MM.1S (cell line): ENCODE measurements at regions not wholly inside any gene's neighbourhood (a gene's known extent, or its start where the extent isn't known, plus 50 kb on each side); places are given as distances from the start of the nearest gene placed in this dataset.

Experiments
- DNase-seq: peaks from one replicate; pipeline ENCODE4 v3.0.0-alpha.2; 2015
- H2AFZ ChIP-seq: fragments of 300-600 bp; sonication (generic); 2 replicates; pipeline ENCODE4 v1.6.0; 2016; ENCODE audit warnings: antibody characterized with exemption, low read length
- H3F3A ChIP-seq: fragments of 300-600 bp; sonication (generic); 2 replicates; pipeline ENCODE4 v1.6.1; 2016; ENCODE audit warnings: mild to moderate bottlenecking, antibody characterized with exemption, low read length, moderate library complexity, mixed read lengths; ENCODE audit not compliant: insufficient read depth
- H3K27ac ChIP-seq: fragments of 300-600 bp; sonication (generic); 2 replicates; pipeline ENCODE4 v1.5.1; 2016; ENCODE audit warnings: mild to moderate bottlenecking, low read length
- H3K27me3 ChIP-seq: fragments of 300-600 bp; sonication (generic); replicated peaks from 2 replicates; pipeline ENCODE4 v1.6.0; 2016; ENCODE audit warnings: low read length; ENCODE audit not compliant: insufficient read depth
- H3K36me3 ChIP-seq: fragments of 300-600 bp; sonication (generic); replicated peaks from 2 replicates; pipeline ENCODE4 v1.6.1; 2016; ENCODE audit warnings: mild to moderate bottlenecking, low read length, mixed read lengths; ENCODE audit not compliant: insufficient read depth
- H3K4me1 ChIP-seq: fragments of 300-600 bp; sonication (generic); 2 replicates; pipeline ENCODE4 v1.6.1; 2016; ENCODE audit warnings: low read length, mixed read lengths
- H3K4me2 ChIP-seq: fragments of 300-600 bp; sonication (generic); 2 replicates; pipeline ENCODE4 v1.6.0; 2016; ENCODE audit warnings: low read depth, low read length
- H3K4me3 ChIP-seq: fragments of 300-600 bp; sonication (generic); 2 replicates; pipeline ENCODE4 v1.5.1; 2016; ENCODE audit warnings: low read length, mixed read lengths
- H3K79me2 ChIP-seq: fragments of 300-600 bp; sonication (generic); 2 replicates; pipeline ENCODE4 v1.6.1; 2016; ENCODE audit warnings: mixed run types, low read length, mixed read lengths
- H3K9ac ChIP-seq: fragments of 300-600 bp; sonication (generic); 2 replicates; pipeline ENCODE4 v1.6.1; 2016; ENCODE audit warnings: low read length, mixed read lengths
- H3K9me2 ChIP-seq: fragments of 300-600 bp; sonication (generic); replicated peaks from 2 replicates; pipeline ENCODE4 v1.6.1; 2016; ENCODE audit warnings: mild to moderate bottlenecking, low read length, mixed read lengths; ENCODE audit not compliant: insufficient read depth
- H3K9me3 ChIP-seq: fragments of 300-600 bp; sonication (generic); replicated peaks from 2 replicates; pipeline ENCODE4 v1.6.1; 2016; ENCODE audit warnings: mild to moderate bottlenecking, low read length, mixed read lengths; ENCODE audit not compliant: insufficient read depth
- H4K20me1 ChIP-seq: fragments of 300-600 bp; sonication (generic); 2 replicates; pipeline ENCODE4 v1.6.1; 2016; ENCODE audit warnings: mild to moderate bottlenecking, low read length, moderate library complexity, mixed read lengths; ENCODE audit not compliant: insufficient read depth
- EZH2 ChIP-seq: fragments of 300-600 bp; sonication (generic); optimal IDR thresholded peaks from 2 replicates; pipeline ENCODE3; 2017; ENCODE audit warnings: low read depth, mild to moderate bottlenecking, antibody characterized with exemption, low read length, mixed read lengths
- EZH2phosphoT487 ChIP-seq: fragments of 300-600 bp; sonication (generic); IDR thresholded peaks from 2 replicates; pipeline ENCODE4 v1.6.1; 2018; ENCODE audit warnings: antibody characterized with exemption, low read length
- TF ChIP-seq, protein P1 (sequence below): fragments of 300-600 bp; sonication (generic); IDR thresholded peaks from 2 replicates; pipeline ENCODE4 v1.5.1; 2016; ENCODE audit warnings: antibody characterized with exemption, low read length, mixed read lengths

DNA sequence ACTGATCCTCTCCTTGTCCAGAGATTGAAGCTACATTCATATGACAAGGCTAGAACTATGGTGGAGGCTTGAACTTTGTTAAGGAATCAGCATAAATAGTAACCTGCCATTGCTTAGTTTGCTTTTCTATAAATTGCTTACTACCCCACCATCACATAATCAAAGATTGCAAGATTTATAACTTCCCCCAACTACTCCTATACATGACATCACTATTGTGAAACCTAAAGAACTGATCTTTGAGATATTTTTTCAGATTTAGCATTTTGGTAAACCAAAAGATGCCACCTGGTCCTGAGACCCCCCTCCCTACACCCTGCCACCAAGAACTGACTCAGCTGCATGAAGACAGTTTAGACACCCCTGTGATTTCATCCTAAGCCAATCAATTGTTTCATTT lies 385.3 kb downstream of the CDC5L start:
- Histone ChIP-seq H3K9ac (no peak overlapping the region), H3K27ac (no peak overlapping the region), H3K4me2 (no peak overlapping the region), H3K4me1 (no peaks in the 10 kb centered on the region), H3F3A (no peaks in the 10 kb centered on the region), H3K79me2 (no peaks in the 10 kb centered on the region), H3K9me2 (no peaks in the 10 kb centered on the region), H3K27me3 (no peaks in the 10 kb centered on the region), H3K4me3 (no peak overlapping the region), H3K9me3 (no peaks in the 10 kb centered on the region), H4K20me1 (no peaks in the 10 kb centered on the region), H3K36me3 (no peaks in the 10 kb centered on the region), H2AFZ (no peak overlapping the region)
- TF ChIP-seq EZH2, result no peak
- TF ChIP-seq EZH2phosphoT487, result no peak
- TF ChIP-seq, protein P1, sequence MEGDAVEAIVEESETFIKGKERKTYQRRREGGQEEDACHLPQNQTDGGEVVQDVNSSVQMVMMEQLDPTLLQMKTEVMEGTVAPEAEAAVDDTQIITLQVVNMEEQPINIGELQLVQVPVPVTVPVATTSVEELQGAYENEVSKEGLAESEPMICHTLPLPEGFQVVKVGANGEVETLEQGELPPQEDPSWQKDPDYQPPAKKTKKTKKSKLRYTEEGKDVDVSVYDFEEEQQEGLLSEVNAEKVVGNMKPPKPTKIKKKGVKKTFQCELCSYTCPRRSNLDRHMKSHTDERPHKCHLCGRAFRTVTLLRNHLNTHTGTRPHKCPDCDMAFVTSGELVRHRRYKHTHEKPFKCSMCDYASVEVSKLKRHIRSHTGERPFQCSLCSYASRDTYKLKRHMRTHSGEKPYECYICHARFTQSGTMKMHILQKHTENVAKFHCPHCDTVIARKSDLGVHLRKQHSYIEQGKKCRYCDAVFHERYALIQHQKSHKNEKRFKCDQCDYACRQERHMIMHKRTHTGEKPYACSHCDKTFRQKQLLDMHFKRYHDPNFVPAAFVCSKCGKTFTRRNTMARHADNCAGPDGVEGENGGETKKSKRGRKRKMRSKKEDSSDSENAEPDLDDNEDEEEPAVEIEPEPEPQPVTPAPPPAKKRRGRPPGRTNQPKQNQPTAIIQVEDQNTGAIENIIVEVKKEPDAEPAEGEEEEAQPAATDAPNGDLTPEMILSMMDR, result no peak
- no peak for DNase-seq

DNA sequence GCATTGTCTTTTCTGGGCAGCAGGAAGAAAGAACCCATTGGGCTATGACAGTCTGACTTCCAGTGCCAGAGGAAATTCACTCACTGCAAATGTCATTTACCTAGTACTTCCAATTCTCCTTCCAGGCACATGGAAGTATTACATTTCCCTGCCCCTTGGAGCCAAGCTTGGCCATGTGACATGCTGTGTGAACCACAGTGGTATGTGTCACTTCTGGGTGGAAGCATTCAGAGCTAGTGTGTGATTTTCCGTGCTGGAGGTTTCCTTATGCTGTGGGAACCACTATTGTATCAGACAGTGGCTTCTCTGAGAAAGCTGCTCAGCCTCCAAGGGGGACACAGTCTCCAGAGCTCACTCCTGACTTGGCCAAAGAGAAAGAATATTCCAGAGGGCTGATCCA lies 387.6 kb downstream of the CDC5L start:
- H3K4me3 ChIP-seq, result no peak overlapping the region
- H3K9me2 ChIP-seq, result no peaks in the 10 kb centered on the region
- no peaks in the 10 kb centered on the region for H3K27me3 ChIP-seq
- H3K79me2 ChIP-seq, result no peaks in the 10 kb centered on the region
- no peak overlapping the region for H2AFZ ChIP-seq
- no peak overlapping the region for H3K9ac ChIP-seq
- H3K4me2 ChIP-seq, result no peak overlapping the region
- DNase-seq, result no peak
- no peaks in the 10 kb centered on the region for H3K36me3 ChIP-seq
- H3K9me3 ChIP-seq, result no peaks in the 10 kb centered on the region
- no peaks in the 10 kb centered on the region for H3K4me1 ChIP-seq
- no peaks in the 10 kb centered on the region for H4K20me1 ChIP-seq
- TF ChIP-seq EZH2, result no peak
- TF ChIP-seq, protein P1, result no peak
- no peak overlapping the region for H3K27ac ChIP-seq
- no peaks in the 10 kb centered on the region for H3F3A ChIP-seq

DNA sequence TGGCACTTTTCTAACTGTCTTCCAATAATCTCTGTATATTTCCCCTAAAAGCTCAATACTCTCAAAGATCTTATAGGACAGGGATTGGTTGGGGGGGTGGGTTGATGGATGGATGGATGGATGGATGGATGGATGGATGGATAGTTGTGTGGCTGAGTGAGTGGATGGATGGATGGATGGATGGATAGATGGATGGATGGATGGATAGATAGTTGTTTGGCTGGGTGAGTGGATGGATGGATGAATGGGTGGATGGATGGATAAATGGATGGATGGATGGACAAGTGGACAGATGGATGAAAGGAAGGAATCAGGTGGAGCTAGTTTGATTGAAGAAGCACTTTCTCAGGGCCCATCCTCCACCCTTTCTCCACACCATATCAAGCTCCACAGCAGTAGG lies 388.8 kb downstream of the CDC5L start:
- no peak overlapping the region for H3K9ac ChIP-seq
- no peak overlapping the region for H3K4me3 ChIP-seq
- no peaks in the 10 kb centered on the region for H3F3A ChIP-seq
- TF ChIP-seq, protein P1, result no peak
- TF ChIP-seq EZH2 (no peak), EZH2phosphoT487 (no peak)
- H3K27me3 ChIP-seq, result no peaks in the 10 kb centered on the region
- no peak overlapping the region for H3K4me2 ChIP-seq
- no peak for DNase-seq
- H4K20me1 ChIP-seq, result no peaks in the 10 kb centered on the region
- H2AFZ ChIP-seq, result no peak overlapping the region
- no peak overlapping the region for H3K27ac ChIP-seq
- H3K36me3 ChIP-seq, result no peaks in the 10 kb centered on the region
- no peaks in the 10 kb centered on the region for H3K79me2 ChIP-seq
- no peaks in the 10 kb centered on the region for H3K4me1 ChIP-seq
- H3K9me3 ChIP-seq, result no peaks in the 10 kb centered on the region
- no peaks in the 10 kb centered on the region for H3K9me2 ChIP-seq

DNA sequence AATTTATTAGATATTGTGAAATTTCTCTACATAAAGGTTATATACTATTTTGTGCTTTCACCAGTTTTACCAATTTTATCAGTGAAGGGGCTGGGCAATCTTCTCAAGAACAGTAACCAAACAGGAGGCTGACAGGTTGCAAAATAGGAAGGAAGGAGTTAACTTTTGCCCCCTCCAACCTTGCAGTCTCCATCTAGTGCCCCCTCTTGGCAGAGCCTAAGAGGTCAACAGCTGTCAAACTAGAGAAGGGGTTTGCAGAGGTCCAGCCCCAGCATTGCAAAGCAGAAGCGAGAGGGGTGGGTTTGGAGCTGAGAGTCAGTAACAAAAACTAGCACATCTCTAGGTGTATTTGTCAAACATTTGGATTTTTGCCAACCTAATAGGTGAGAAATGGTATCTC lies 391.0 kb downstream of the CDC5L start:
- Histone ChIP-seq H2AFZ (no peak overlapping the region), H3K9me2 (no peaks in the 10 kb centered on the region), H3F3A (no peaks in the 10 kb centered on the region), H3K79me2 (no peaks in the 10 kb centered on the region), H3K27me3 (no peaks in the 10 kb centered on the region), H4K20me1 (no peaks in the 10 kb centered on the region), H3K27ac (no peak overlapping the region), H3K4me2 (no peak overlapping the region), H3K9ac (no peak overlapping the region), H3K36me3 (no peaks in the 10 kb centered on the region), H3K4me3 (no peak overlapping the region), H3K4me1 (no peaks in the 10 kb centered on the region), H3K9me3 (no peaks in the 10 kb centered on the region)
- TF ChIP-seq EZH2, result no peak
- TF ChIP-seq EZH2phosphoT487, result no peak
- DNase-seq, result no peak
